HepG2 (cell line): ENCODE measurements at regions not wholly inside any gene's neighbourhood (a gene's known extent, or its start where the extent isn't known, plus 50 kb on each side); places are given as distances from the start of the nearest gene placed in this dataset.

Experiments
- ATAC-seq: fragments of 200-7000 bp; cut with Tn5 transposase; 3 replicates; pipeline ENCODE4 v1.9.1; 2020; ENCODE audit warnings: mild to moderate bottlenecking, moderate library complexity
- BruUV-seq: library from RNA; stranded (reverse); fragments of 400-500 nt; replicated peaks from 2 replicates; lab custom pipeline; 2021; lab: Mats Ljungman, UMichigan
- CTCF ChIA-PET: fragments of 300-600 bp; formaldehyde crosslinking; extraction: SDS; loops from one replicate; lab custom pipeline; 2021; ENCODE audit warnings: low total read pairs, inconsistent platforms, low intra/inter-chr PET ratio; lab: Yijun Ruan, JAX
- POLR2A ChIA-PET: fragments of 350-600 bp; sonication (Branson Sonifier 250); formaldehyde crosslinking; loops from one replicate; lab custom pipeline; 2020; ENCODE audit warnings: antibody characterized with exemption, inconsistent platforms; lab: Yijun Ruan, JAX
- DNase-seq: peaks from one replicate; pipeline ENCODE4 v3.0.0-alpha.2; 2015; ENCODE audit warnings: low spot score
- FAIRE-seq: peaks from 3 replicates; lab custom pipeline; 2011; peaks lifted over from hg19 to GRCh38; lab: Jason Lieb, UNC
- H2AFZ ChIP-seq: one replicate; pipeline ENCODE4 v1.6.1; 2011; ENCODE audit warnings: low read length, inconsistent platforms
- H3K27ac ChIP-seq: fragments of 300-600 bp; 3 replicates; pipeline ENCODE4 v1.8.0; 2011; ENCODE audit warnings: mixed run types, mild to moderate bottlenecking, mixed read lengths, low read length, inconsistent platforms; ENCODE audit not compliant: insufficient read depth; ENCODE audit errors: extremely low read length
- H3K27me3 ChIP-seq, 2 experiments: fragments of 200-600 bp in 1 of 2; 2 replicates in 1 of 2; 3 replicates in 1 of 2; pipeline versions ENCODE4 v1.6.0 to v1.8.0; 2011; ENCODE audit warnings: low read length in 2 of 2, mild to moderate bottlenecking in 2 of 2, moderate library complexity in 2 of 2, inconsistent platforms in 1 of 2; ENCODE audit not compliant: insufficient read depth in 2 of 2, control insufficient read depth in 1 of 2
- H3K36me3 ChIP-seq, 2 experiments: fragments of 200-600 bp in 1 of 2; replicated peaks in 1 of 2; 2 replicates in 1 of 2; 3 replicates in 1 of 2; pipeline versions ENCODE4 v1.5.1 to v1.8.0; 2011; ENCODE audit warnings: low read length in 2 of 2, inconsistent platforms in 1 of 2; ENCODE audit not compliant: insufficient read depth in 2 of 2, control insufficient read depth in 1 of 2
- H3K4me1 ChIP-seq: 2 replicates; pipeline ENCODE4 v1.5.1; 2012; ENCODE audit warnings: low read length, inconsistent platforms; ENCODE audit not compliant: insufficient read depth
- H3K4me2 ChIP-seq: 2 replicates; pipeline ENCODE4 v1.6.0; 2011; ENCODE audit warnings: low read depth, low read length, inconsistent platforms
- H3K4me3 ChIP-seq, 3 experiments: fragments of 200-600 bp in 1 of 3; sonication (generic), shearing (Covaris generic) in 1 of 3; replicated peaks in 1 of 3; 2 replicates each; pipeline ENCODE4 v1.5.1; 2011 to 2016; ENCODE audit warnings: low read length in 3 of 3, inconsistent platforms in 2 of 3, low read depth in 2 of 3, mild to moderate bottlenecking in 2 of 3, control low read depth in 1 of 3, mixed read lengths in 1 of 3; ENCODE audit not compliant: insufficient read depth in 1 of 3
- H3K79me2 ChIP-seq: one replicate; pipeline ENCODE4 v1.6.1; 2011; ENCODE audit warnings: low read length, inconsistent platforms; ENCODE audit not compliant: insufficient read depth
- H3K9ac ChIP-seq: 2 replicates; pipeline ENCODE4 v1.6.0; 2011; ENCODE audit warnings: mild to moderate bottlenecking, low read depth, low read length, inconsistent platforms; ENCODE audit not compliant: insufficient read depth
- H3K9me3 ChIP-seq: 2 replicates; pipeline ENCODE4 v1.5.1; 2012; ENCODE audit warnings: mild to moderate bottlenecking, low read length
- H4K20me1 ChIP-seq: 2 replicates; pipeline ENCODE4 v1.6.0; 2011; ENCODE audit warnings: inconsistent platforms, mild to moderate bottlenecking, low read length, moderate library complexity; ENCODE audit not compliant: insufficient read depth
- AKNA ChIP-seq: sonication (generic); formaldehyde crosslinking; IDR thresholded peaks from 2 replicates; pipeline ENCODE4 v1.4.0; 2020; ENCODE audit warnings: missing genetic modification reagents, borderline replicate concordance
- RBM22 ChIP-seq: fragments of 200-400 bp; formaldehyde crosslinking; optimal IDR thresholded peaks from 2 replicates; pipeline ENCODE3; 2017; ENCODE audit warnings: mild to moderate bottlenecking, low read length, moderate library complexity
- ZNF251 ChIP-seq: sonication (generic); formaldehyde crosslinking; IDR thresholded peaks from 2 replicates; pipeline ENCODE4 v1.9.0; 2021; ENCODE audit warnings: mild to moderate bottlenecking, missing genetic modification reagents
- WGBS: methylation state at CpG from one replicate; pipeline ENCODE4 v1.1.6; 2017; ENCODE audit warnings: low lambda C conversion rate; 5-methylcytosine and 5-hydroxymethylcytosine counted together
- in situ Hi-C: cut with HindIII; loops from 2 replicates; pipeline ENCODE4 v1.10.0; 2017; ENCODE audit warnings: low pct_unique_long_range_greater_than_20kb; ENCODE audit not compliant: extremely low pct_ligation_motif_present
- intact Hi-C: fragments of 100-400 bp; cut with micrococcal nuclease; formaldehyde crosslinking; loops from one replicate; pipeline ENCODE4 v1.10.0; 2022; ENCODE audit not compliant: unreplicated experiment

- no peak for TF ChIP-seq AKNA (CRISPR knock-in tag)
These were observed 100.2 kb downstream of the SNRPN start (continued) for GRCh38 chr15:25054943-25055342.

- no peak for FAIRE-seq
- ATAC-seq, result no peak
- ChIA-PET CTCF (no interaction called here), POLR2A (no interaction called here)
- 87% methylated on average over 3 of the region's 9 CpGs for WGBS
- Histone ChIP-seq H3K4me2 (no peak overlapping the region), H3K4me3 (no peak overlapping the region), H3K9me3 (peaks cover 100% of the 10 kb centered on the region), H3K27ac (no peak overlapping the region), H4K20me1 (no peaks in the 10 kb centered on the region), H3K9ac (no peak overlapping the region), H3K27me3 (no peaks in the 10 kb centered on the region), H2AFZ (no peak overlapping the region), H3K79me2 (no peaks in the 10 kb centered on the region), H3K4me1 (no peaks in the 10 kb centered on the region), H3K36me3 (peaks cover 45 to 99% of the 10 kb centered on the region in 2 experiments)
- TF ChIP-seq RBM22, result peak; percentile 27
- no peak for TF ChIP-seq ZNF251 (CRISPR knock-in tag)
- intact Hi-C loops, result no loop called here
- BruUV-seq, result no TSS peak
- in situ Hi-C loops, result no loop called here
- no peak for DNase-seq
These were observed 100.7 kb downstream of the SNRPN start for GRCh38 chr15:25055356-25056068.
